Omental fat pad (tissue), 3 donors: ENCODE measurements at regions not wholly inside any gene's neighbourhood (a gene's known extent, or its start where the extent isn't known, plus 50 kb on each side); places are given as distances from the start of the nearest gene placed in this dataset.

Experiments used
- ATAC-seq: fragments of 150-250 bp; one replicate; pipeline ENCODE4 v1.9.1; 2016; ENCODE audit warnings: mild to moderate bottlenecking, moderate library complexity; ENCODE audit not compliant: low FRiP score
- DNase-seq: peaks from one replicate; pipeline ENCODE4 v3.0.0-alpha.2; 2019; ENCODE audit warnings: low spot score
- TF ChIP-seq, protein P1 (sequence below), 3 donors: fragments of 450-650 bp; IDR thresholded peaks; one replicate each; pipeline ENCODE4 v1.5.1; 2016 to 2017; ENCODE audit warnings: antibody characterized with exemption in 3 of 3, mild to moderate bottlenecking in 3 of 3, moderate library complexity in 2 of 3

DNA sequence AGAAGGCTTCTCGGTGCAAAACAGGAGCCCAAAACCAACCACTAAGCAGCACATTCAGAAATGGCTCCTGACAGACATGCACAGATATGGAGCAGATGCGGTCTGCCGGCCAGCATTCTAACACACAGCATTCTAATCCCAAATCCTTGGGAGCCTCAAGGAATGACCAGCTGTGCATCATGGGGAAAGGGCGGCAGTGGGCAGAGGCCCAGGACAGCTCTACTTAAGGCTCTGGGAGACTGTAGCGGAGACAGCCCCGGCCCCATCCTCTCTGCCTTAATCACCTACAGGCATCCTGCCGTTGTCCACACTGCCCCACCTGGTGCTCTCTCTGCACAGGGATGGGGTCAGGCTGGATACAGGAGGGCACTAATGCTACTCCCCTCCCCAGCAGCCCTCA, 1016.0 kb downstream of the UQCRFS1 start:
- TF ChIP-seq, protein P1, sequence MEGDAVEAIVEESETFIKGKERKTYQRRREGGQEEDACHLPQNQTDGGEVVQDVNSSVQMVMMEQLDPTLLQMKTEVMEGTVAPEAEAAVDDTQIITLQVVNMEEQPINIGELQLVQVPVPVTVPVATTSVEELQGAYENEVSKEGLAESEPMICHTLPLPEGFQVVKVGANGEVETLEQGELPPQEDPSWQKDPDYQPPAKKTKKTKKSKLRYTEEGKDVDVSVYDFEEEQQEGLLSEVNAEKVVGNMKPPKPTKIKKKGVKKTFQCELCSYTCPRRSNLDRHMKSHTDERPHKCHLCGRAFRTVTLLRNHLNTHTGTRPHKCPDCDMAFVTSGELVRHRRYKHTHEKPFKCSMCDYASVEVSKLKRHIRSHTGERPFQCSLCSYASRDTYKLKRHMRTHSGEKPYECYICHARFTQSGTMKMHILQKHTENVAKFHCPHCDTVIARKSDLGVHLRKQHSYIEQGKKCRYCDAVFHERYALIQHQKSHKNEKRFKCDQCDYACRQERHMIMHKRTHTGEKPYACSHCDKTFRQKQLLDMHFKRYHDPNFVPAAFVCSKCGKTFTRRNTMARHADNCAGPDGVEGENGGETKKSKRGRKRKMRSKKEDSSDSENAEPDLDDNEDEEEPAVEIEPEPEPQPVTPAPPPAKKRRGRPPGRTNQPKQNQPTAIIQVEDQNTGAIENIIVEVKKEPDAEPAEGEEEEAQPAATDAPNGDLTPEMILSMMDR (IDR thresholded peaks at IDR 0.05), result no peak
- DNase-seq (no peak), ATAC-seq (no peak)

DNA sequence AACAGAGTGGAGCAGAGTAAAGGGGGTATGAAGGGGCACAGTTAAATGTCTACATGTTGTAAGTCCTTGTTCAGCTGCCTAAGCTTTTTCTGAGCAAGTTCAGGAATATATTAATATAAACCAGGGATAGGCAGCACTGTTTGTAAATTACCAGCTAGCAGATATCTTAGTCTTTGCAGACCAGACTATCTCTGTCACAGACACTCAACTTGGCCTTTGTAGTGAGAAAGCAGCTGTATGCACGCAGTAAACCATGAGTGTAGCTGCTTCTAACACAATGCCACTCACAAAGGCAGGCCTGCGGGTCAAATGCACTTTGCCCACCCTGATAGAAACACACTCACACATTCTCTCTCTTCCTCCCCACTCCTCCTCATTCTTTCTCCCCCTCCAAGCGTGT, 1016.9 kb downstream of the UQCRFS1 start:
- DNase-seq (no peak), ATAC-seq (no peak)
- TF ChIP-seq, protein P1 (IDR thresholded peaks at IDR 0.05), result no peak

DNA sequence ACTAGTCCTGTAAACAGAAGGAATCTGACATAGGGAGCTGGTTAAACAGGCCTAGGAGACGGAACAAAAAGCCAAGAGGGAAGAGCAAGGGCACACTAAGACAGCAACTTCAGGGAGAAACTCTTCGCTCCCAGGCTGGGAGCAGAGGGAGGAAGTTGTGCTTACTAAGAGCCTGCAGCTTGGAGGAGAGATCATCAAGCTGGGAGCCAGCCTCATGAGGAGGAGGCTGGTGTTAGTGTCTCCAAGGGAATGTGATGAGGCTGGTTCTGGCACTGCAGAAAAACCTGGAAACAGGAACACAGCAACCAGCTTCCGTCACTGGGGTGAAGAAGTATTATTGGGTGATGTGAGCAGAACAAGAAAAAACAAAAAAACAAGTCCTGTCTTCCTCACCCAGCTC, 1027.3 kb downstream of the UQCRFS1 start:
- ATAC-seq (no peak), DNase-seq (no peak)

DNA sequence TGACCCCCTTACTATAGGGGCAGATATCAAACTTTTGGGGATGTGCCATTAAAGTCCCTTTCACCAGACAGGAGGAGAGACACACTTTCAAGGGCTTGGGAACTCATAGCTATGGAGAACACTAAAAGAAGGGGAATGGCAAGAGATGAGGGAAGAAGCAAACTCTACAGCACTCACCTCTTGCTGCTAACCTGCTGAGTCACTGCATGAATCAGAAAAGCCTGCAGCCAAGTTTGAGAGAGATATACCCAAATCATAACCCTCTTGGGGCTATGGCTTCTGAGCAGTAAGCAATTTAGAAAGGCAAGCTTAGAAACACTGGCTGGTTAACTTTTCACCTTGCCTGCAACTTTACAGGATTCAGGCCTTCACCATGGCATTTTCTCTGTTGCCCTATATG, 1028.0 kb downstream of the UQCRFS1 start:
- TF ChIP-seq, protein P1 (IDR thresholded peaks at IDR 0.05), result no peak
- DNase-seq, result no peak
- ATAC-seq, result peak; percentile 75

More for the DNA sequence above, 1027.3 kb downstream of the UQCRFS1 start:
- TF ChIP-seq, protein P1 (IDR thresholded peaks at IDR 0.05), result no peak

DNA sequence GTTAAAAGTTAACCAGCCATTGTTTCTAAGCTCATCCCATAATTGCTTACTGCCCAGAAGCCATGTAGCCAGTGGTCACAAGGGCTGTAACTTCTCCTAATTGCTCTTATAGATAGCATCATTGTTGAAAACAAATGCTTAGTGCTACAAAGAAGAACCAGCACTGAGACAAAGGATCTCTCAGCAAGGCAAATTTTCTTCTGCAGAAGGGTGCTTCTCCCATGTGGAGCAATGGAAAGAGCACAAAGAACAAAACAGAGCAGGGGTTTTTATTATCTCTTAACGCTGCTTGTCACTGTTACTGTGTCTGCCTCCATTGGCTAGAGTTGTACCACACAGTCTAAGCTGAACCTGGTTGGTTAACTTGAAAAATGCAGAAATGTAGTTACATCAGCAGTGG, 1036.8 kb downstream of the UQCRFS1 start:
- TF ChIP-seq, protein P1 (IDR thresholded peaks at IDR 0.05), result no peak
- ATAC-seq, result no peak
- DNase-seq, result no peak

DNA sequence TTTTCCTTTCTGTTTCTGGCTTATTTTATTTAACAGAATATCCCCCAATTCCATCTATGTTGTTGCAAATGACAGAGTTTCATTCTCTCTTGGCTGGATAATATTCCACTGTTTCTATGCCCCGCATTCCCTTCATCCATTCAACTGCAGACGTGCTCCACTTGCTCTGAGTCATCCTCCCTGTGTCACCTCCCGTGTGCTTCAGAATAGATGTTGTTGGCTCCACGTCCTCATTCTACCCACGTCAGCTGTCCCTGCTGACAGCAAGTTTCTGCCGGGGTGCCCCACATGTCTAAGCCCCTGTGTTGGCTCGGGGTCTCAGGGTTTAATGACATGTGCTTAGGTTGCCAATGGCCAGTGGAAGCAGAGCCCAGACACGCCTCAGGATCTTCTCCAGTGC, 1041.0 kb downstream of the UQCRFS1 start:
- ATAC-seq (no peak), DNase-seq (no peak)
- TF ChIP-seq, protein P1 (IDR thresholded peaks at IDR 0.05), result no peak

DNA sequence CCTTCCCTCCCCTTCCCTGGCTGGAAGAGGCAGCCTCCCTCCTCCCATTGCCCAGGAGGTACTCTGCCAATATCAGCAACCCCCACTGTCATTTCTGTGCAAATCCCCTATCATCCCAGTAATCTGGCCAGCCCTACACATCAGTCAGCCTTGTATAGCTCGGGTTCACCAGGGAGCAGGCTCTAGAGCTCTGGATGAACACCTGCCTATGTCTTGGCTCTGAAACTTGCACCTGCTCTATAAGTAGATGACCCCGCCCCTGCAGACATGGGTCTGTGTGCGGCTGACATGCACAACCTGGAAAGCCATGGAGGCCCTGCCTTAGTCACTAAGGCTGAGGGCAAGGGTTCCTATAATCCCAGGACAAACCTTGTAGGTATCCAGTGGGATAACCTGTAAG, 1042.9 kb downstream of the UQCRFS1 start:
- TF ChIP-seq, protein P1 (IDR thresholded peaks at IDR 0.05), result no peak
- peak; percentile 42 for ATAC-seq

More for the DNA sequence above, 1042.9 kb downstream of the UQCRFS1 start:
- DNase-seq, result no peak
